Subcutaneous abdominal adipose tissue (tissue), 5 donors: ENCODE measurements at regions not wholly inside any gene's neighbourhood (a gene's known extent, or its start where the extent isn't known, plus 50 kb on each side); places are given as distances from the start of the nearest gene placed in this dataset.

Experiments used
- H3K27ac ChIP-seq: one replicate; pipeline ENCODE4 v1.7.0; 2013; ENCODE audit warnings: low read depth, mild to moderate bottlenecking, inconsistent platforms, low read length, moderate library complexity
- H3K27me3 ChIP-seq, 5 donors: one replicate each; pipeline ENCODE4 v1.7.0; 2013; ENCODE audit warnings: low read length in 5 of 5, inconsistent platforms in 1 of 5; ENCODE audit not compliant: control insufficient read depth in 5 of 5, insufficient read depth in 4 of 5
- H3K36me3 ChIP-seq, 5 donors: one replicate each; pipeline ENCODE4 v1.7.0; 2013; ENCODE audit warnings: low read length in 5 of 5; ENCODE audit not compliant: control insufficient read depth in 5 of 5, insufficient read depth in 5 of 5
- H3K4me1 ChIP-seq, 5 donors: one replicate each; pipeline ENCODE4 v1.7.0; 2013; ENCODE audit warnings: low read length in 5 of 5, mild to moderate bottlenecking in 3 of 5, moderate library complexity in 1 of 5; ENCODE audit not compliant: control insufficient read depth in 5 of 5, insufficient read depth in 5 of 5
- H3K4me3 ChIP-seq, 5 donors: one replicate each; pipeline ENCODE4 v1.7.0; 2013; ENCODE audit warnings: low read length in 5 of 5, low read depth in 1 of 5
- H3K9ac ChIP-seq, 5 donors: one replicate each; pipeline ENCODE4 v1.7.0; 2013; ENCODE audit warnings: low read length in 5 of 5, mild to moderate bottlenecking in 4 of 5, moderate library complexity in 3 of 5
- H3K9me3 ChIP-seq, 5 donors: one replicate each; pipeline ENCODE4 v1.7.0; 2013; ENCODE audit warnings: low read length in 5 of 5; ENCODE audit not compliant: control insufficient read depth in 5 of 5
- donor health status: healthy.
- donor health status: healthy.
- donor health status: healthy.
- donor health status: healthy.
- donor health status: healthy.

GRCh38 chr4:126568652-126569570, 1063.8 kb upstream of the INTU start:
- Histone ChIP-seq H3K27ac (no peak overlapping the region), H3K9me3 (no peaks in the 10 kb centered on the region), H3K36me3 (no peaks in the 10 kb centered on the region), H3K4me1 (no peaks in the 10 kb centered on the region), H3K4me3 (no peak overlapping the region), H3K9ac (no peak overlapping the region), H3K27me3 (no peaks in the 10 kb centered on the region)

- no peak overlapping the region for H3K9ac ChIP-seq
- H3K27me3 ChIP-seq = no peaks in the 10 kb centered on the region
- no peaks in the 10 kb centered on the region for H3K4me1 ChIP-seq
- no peak overlapping the region for H3K4me3 ChIP-seq
- H3K9me3 ChIP-seq = no peaks in the 10 kb centered on the region
- no peak overlapping the region for H3K27ac ChIP-seq
- no peaks in the 10 kb centered on the region for H3K36me3 ChIP-seq
These were observed 1060.5 kb upstream of the INTU start for GRCh38 chr4:126572264-126572663.

GRCh38 chr4:126582737-126583136, 1050.0 kb upstream of the INTU start:
- Histone ChIP-seq H3K36me3 (no peaks in the 10 kb centered on the region), H3K4me3 (no peak overlapping the region), H3K4me1 (no peaks in the 10 kb centered on the region), H3K9ac (no peak overlapping the region), H3K9me3 (peaks cover 0 to 5% (median 0%) of the 10 kb centered on the region in 5 donors), H3K27me3 (no peaks in the 10 kb centered on the region), H3K27ac (no peak overlapping the region)

- Histone ChIP-seq H3K4me1 (no peaks in the 10 kb centered on the region), H3K9me3 (peaks cover 0 to 5% (median 0%) of the 10 kb centered on the region in 5 donors), H3K36me3 (no peaks in the 10 kb centered on the region), H3K27ac (no peak overlapping the region), H3K27me3 (no peaks in the 10 kb centered on the region), H3K4me3 (no peak overlapping the region), H3K9ac (no peak overlapping the region)
These were observed 1049.2 kb upstream of the INTU start for GRCh38 chr4:126583509-126583908.

- Histone ChIP-seq H3K9ac (no peak overlapping the region), H3K4me1 (no peaks in the 10 kb centered on the region)
These were observed 1041.2 kb upstream of the INTU start for GRCh38 chr4:126591583-126591982.

GRCh38 chr4:126592088-126592487, 1040.7 kb upstream of the INTU start:
- Histone ChIP-seq H3K4me1 (no peaks in the 10 kb centered on the region), H3K36me3 (no peaks in the 10 kb centered on the region), H3K9me3 (peaks cover 0 to 4% (median 0%) of the 10 kb centered on the region in 5 donors), H3K9ac (no peak overlapping the region), H3K27me3 (no peaks in the 10 kb centered on the region), H3K4me3 (no peak overlapping the region), H3K27ac (no peak overlapping the region)

More at GRCh38 chr4:126591583-126591982, 1041.2 kb upstream of the INTU start:
- Histone ChIP-seq H3K9me3 (peaks cover 0 to 4% (median 0%) of the 10 kb centered on the region in 5 donors), H3K36me3 (no peaks in the 10 kb centered on the region), H3K27ac (no peak overlapping the region), H3K4me3 (no peak overlapping the region), H3K27me3 (no peaks in the 10 kb centered on the region)

GRCh38 chr4:126593626-126594025, 1039.1 kb upstream of the INTU start:
- Histone ChIP-seq H3K4me1 (no peaks in the 10 kb centered on the region), H3K27me3 (no peaks in the 10 kb centered on the region), H3K36me3 (no peaks in the 10 kb centered on the region)

GRCh38 chr4:126595643-126596042, 1037.1 kb upstream of the INTU start:
- no peak overlapping the region for H3K9ac ChIP-seq
- H3K9me3 ChIP-seq = peaks cover 0 to 4% (median 0%) of the 10 kb centered on the region in 5 donors
- H3K27me3 ChIP-seq = no peaks in the 10 kb centered on the region
- H3K36me3 ChIP-seq = no peaks in the 10 kb centered on the region
- no peak overlapping the region for H3K27ac ChIP-seq
- H3K4me1 ChIP-seq = no peaks in the 10 kb centered on the region
- no peak overlapping the region for H3K4me3 ChIP-seq

More at GRCh38 chr4:126593626-126594025, 1039.1 kb upstream of the INTU start:
- H3K9ac ChIP-seq = no peak overlapping the region
- no peak overlapping the region for H3K27ac ChIP-seq
- H3K4me3 ChIP-seq = no peak overlapping the region
- H3K9me3 ChIP-seq = peaks cover 0 to 4% (median 0%) of the 10 kb centered on the region in 5 donors

DNA sequence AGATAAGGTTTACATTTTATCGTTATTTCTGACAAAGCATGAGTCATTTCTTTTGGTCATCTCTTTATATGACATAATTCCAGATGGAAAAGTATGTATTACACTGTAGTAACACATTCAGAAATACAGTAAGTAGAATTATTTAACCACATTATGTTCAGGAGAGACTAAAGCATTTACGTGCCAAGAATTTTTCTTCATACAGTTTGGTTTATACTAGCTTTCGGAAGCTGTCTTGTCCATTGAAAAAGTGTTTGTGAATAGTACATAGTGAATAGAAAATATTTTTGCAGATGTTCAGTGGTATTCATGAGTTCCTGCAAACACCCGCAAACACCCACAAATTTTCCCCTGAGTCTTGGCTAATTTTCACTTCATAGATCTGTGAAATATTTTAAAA, 1033.0 kb upstream of the INTU start:
- no peak overlapping the region for H3K4me3 ChIP-seq
- H3K36me3 ChIP-seq = no peaks in the 10 kb centered on the region
- no peak overlapping the region for H3K9ac ChIP-seq
- H3K27ac ChIP-seq = no peak overlapping the region
- H3K9me3 ChIP-seq = no peaks in the 10 kb centered on the region
- H3K4me1 ChIP-seq = no peaks in the 10 kb centered on the region
- H3K27me3 ChIP-seq = no peaks in the 10 kb centered on the region

DNA sequence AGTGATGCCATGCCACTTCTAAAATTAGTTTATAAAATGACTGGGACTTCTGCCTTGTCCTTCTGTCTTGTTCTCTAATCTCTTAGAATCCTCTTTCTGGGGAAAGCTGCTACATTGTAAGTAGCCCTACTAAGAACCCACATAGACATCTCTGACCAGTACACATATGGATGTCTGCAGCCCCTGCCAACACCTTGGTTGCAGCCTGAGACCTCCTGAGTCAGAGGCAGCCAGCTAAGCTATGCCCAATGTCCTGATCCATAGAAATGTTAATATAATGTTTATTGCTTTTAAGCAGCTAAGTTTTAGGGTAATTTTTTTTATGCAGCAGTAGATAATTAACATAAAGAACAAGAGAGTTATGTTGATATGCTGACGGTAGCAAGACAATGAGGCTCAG, 1029.5 kb upstream of the INTU start:
- H3K9me3 ChIP-seq = no peaks in the 10 kb centered on the region
- H3K9ac ChIP-seq = no peak overlapping the region
- H3K4me1 ChIP-seq = no peaks in the 10 kb centered on the region

More for the DNA sequence above, 1029.5 kb upstream of the INTU start:
- Histone ChIP-seq H3K27ac (no peak overlapping the region), H3K27me3 (no peaks in the 10 kb centered on the region), H3K36me3 (no peaks in the 10 kb centered on the region), H3K4me3 (no peak overlapping the region)
